Naive thymus-derived CD4-positive, alpha-beta T cell (primary cell): ENCODE measurements at regions not wholly inside any gene's neighbourhood (a gene's known extent, or its start where the extent isn't known, plus 50 kb on each side); places are given as distances from the start of the nearest gene placed in this dataset.

ENCODE experiments used
- ATAC-seq: fragments of 150-1000 bp; cut with Tn5 transposase; 2 replicates; pipeline ENCODE4 v1.10.0; 2021; ENCODE audit warnings: mild to moderate bottlenecking, moderate library complexity
- CTCF ChIA-PET: fragments of 350-600 bp; sonication (Branson Sonifier 250); formaldehyde crosslinking; loops from one replicate; lab custom pipeline; 2021; ENCODE audit warnings: antibody characterized with exemption; lab: Charles Lee
- POLR2A ChIA-PET: fragments of 350-600 bp; sonication (Branson Sonifier 250); formaldehyde crosslinking; loops from one replicate; lab custom pipeline; 2021; ENCODE audit warnings: antibody characterized with exemption, inconsistent platforms; lab: Charles Lee
- DNase-seq, 9 donors: peaks; one replicate each; pipeline versions ENCODE4 v3.0.0 to v3.0.0-alpha.2; 2020 to 2022; ENCODE audit warnings: mixed read lengths in 1 of 9
- H3K27ac ChIP-seq: one replicate; pipeline ENCODE4 v1.7.0; 2013; ENCODE audit warnings: mild to moderate bottlenecking, low read depth, low read length, moderate library complexity
- H3K27me3 ChIP-seq, 2 donors: one replicate each; pipeline ENCODE4 v1.7.0; 2013; ENCODE audit warnings: low read length in 2 of 2, mild to moderate bottlenecking in 2 of 2, moderate library complexity in 2 of 2; ENCODE audit not compliant: control insufficient read depth in 2 of 2, insufficient read depth in 2 of 2
- H3K36me3 ChIP-seq, 3 experiments: 1 replicate in 2 of 3; 2 replicates in 1 of 3; pipeline ENCODE4 v1.7.0; 2013; ENCODE audit warnings: low read length in 3 of 3, mild to moderate bottlenecking in 3 of 3, moderate library complexity in 1 of 3; ENCODE audit not compliant: insufficient read depth in 3 of 3, control insufficient read depth in 2 of 3
- H3K4me1 ChIP-seq, 2 donors: one replicate each; pipeline ENCODE4 v1.7.0; 2013; ENCODE audit warnings: low read length in 2 of 2, mild to moderate bottlenecking in 2 of 2, moderate library complexity in 1 of 2; ENCODE audit not compliant: control insufficient read depth in 2 of 2, insufficient read depth in 2 of 2
- H3K4me3 ChIP-seq: 2 replicates; pipeline ENCODE4 v1.7.0; 2013; ENCODE audit warnings: mild to moderate bottlenecking, low read length
- H3K9me3 ChIP-seq, 3 experiments: 1 replicate in 2 of 3; 2 replicates in 1 of 3; pipeline ENCODE4 v1.7.0; 2013; ENCODE audit warnings: low read length in 3 of 3; ENCODE audit not compliant: control insufficient read depth in 2 of 3
- H3K27ac Mint-ChIP-seq, 9 donors: one replicate each; pipeline ENCODE4 v1.8.0; 2020 to 2022; ENCODE audit warnings: mixed read lengths in 9 of 9, mild to moderate bottlenecking in 8 of 9, moderate library complexity in 5 of 9, inconsistent platforms in 2 of 9
- H3K27me3 Mint-ChIP-seq, 5 donors: one replicate each; pipeline ENCODE4 v1.8.0; 2021 to 2022; ENCODE audit warnings: mixed read lengths in 5 of 5, mild to moderate bottlenecking in 1 of 5
- H3K36me3 Mint-ChIP-seq, 5 donors: one replicate each; pipeline ENCODE4 v1.8.0; 2020 to 2022; ENCODE audit warnings: mixed read lengths in 5 of 5, mild to moderate bottlenecking in 3 of 5, inconsistent platforms in 1 of 5
- H3K4me1 Mint-ChIP-seq, 7 donors: one replicate each; pipeline ENCODE4 v1.8.0; 2020 to 2022; ENCODE audit warnings: mixed read lengths in 7 of 7, mild to moderate bottlenecking in 3 of 7, inconsistent platforms in 1 of 7
- H3K4me3 Mint-ChIP-seq, 10 donors: one replicate each; pipeline ENCODE4 v1.8.0; 2020 to 2022; ENCODE audit warnings: mild to moderate bottlenecking in 10 of 10, mixed read lengths in 10 of 10, moderate library complexity in 6 of 10, inconsistent platforms in 2 of 10
- H3K9me3 Mint-ChIP-seq, 11 donors: one replicate each; pipeline ENCODE4 v1.8.0; 2020 to 2022; ENCODE audit warnings: mixed read lengths in 11 of 11, mild to moderate bottlenecking in 4 of 11, inconsistent platforms in 1 of 11, moderate library complexity in 1 of 11
- intact Hi-C, 2 donors: fragments of 100-400 bp; cut with micrococcal nuclease; formaldehyde crosslinking; loops; one replicate each; pipeline ENCODE4 v1.15.1; 2023

DNA sequence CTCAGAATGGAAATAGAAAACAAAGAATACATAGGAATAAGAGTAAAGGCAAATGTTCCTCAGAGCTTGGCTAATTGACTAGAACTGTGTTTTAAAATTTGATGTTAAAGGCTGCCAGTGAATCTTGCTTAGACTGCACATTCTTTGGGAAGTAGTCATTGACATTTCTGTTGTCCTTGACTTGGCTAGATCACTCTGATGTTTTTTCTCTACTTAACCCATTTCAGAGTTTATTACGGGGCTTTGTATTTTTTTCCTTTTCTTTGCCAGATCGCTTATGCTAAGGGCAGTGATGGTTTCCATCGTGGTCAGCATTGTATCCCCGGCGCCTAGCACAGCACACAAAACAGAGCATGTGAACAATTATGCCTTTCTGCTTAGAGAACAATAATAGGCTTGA lies 1126.7 kb upstream of the CDH9 start:
- ChIA-PET POLR2A (no interaction called here), CTCF (no interaction called here)
- Mint-ChIP-seq H3K36me3 (no peaks in the 10 kb centered on the region), H3K27ac (no peak overlapping the region), H3K4me3 (no peak overlapping the region), H3K9me3 (peaks cover 3 to 21% (median 6%) of the 10 kb centered on the region in 11 donors), H3K4me1 (no peaks in the 10 kb centered on the region), H3K27me3 (no peaks in the 10 kb centered on the region)
- intact Hi-C loops = no loop called here
- DNase-seq (no peak), ATAC-seq (no peak)
- Histone ChIP-seq H3K27me3 (no peaks in the 10 kb centered on the region), H3K4me1 (no peaks in the 10 kb centered on the region), H3K27ac (no peak overlapping the region), H3K4me3 (no peak overlapping the region), H3K36me3 (no peaks in the 10 kb centered on the region), H3K9me3 (no peaks in the 10 kb centered on the region)

DNA sequence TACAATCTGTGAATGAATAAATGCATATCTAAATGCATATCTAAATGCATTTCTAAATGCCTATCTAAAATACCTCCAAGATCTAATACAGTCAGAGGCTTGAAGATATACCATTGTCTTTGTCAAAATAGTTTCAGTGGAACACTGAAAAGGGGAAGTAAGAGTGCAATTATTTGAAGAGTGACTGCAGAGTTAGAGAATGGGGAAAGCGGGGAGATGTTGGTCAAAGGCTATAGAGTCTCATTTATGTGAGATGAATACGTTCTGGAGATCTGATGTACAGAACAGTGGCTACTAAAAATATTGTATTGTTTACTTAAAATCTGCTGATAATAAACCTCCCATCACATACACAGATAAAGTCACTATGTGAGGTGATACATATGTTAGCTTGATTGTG lies 1126.2 kb upstream of the CDH9 start:
- ATAC-seq (no peak), DNase-seq (no peak)
- Histone ChIP-seq H3K27ac (no peak overlapping the region), H3K9me3 (no peaks in the 10 kb centered on the region), H3K27me3 (no peaks in the 10 kb centered on the region), H3K4me3 (no peak overlapping the region), H3K4me1 (no peaks in the 10 kb centered on the region), H3K36me3 (no peaks in the 10 kb centered on the region)
- no peak overlapping the region for H3K27ac Mint-ChIP-seq
- intact Hi-C loops = no loop called here
- H3K27me3 Mint-ChIP-seq = no peaks in the 10 kb centered on the region
- H3K36me3 Mint-ChIP-seq = no peaks in the 10 kb centered on the region
- H3K4me3 Mint-ChIP-seq = no peak overlapping the region
- H3K9me3 Mint-ChIP-seq = peaks cover 4 to 25% (median 8%) of the 10 kb centered on the region in 11 donors
- H3K4me1 Mint-ChIP-seq = no peaks in the 10 kb centered on the region
- POLR2A ChIA-PET = no interaction called here
- CTCF ChIA-PET = no interaction called here

DNA sequence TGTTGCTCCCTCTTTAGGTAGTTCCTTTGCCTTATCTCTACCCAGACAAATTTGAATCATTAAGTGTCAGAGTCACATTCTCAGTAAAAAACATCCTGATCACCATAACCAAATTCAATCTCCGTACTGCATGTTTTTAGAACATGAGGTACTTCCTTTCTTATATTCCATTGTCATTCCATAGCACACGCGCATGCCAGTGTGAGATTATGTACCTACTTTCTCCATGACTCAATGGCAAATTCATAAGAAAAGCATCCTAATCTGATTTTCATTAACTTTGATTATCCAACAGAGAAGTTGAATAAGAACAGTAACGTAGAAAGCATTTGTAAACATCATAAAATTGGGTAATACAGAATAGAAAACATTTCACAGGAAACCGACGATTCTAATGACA lies 1118.6 kb upstream of the CDH9 start:
- Mint-ChIP-seq H3K36me3 (peaks cover 0 to 4% (median 0%) of the 10 kb centered on the region in 5 donors), H3K4me3 (no peak overlapping the region), H3K4me1 (no peaks in the 10 kb centered on the region), H3K27me3 (no peaks in the 10 kb centered on the region), H3K9me3 (peaks cover 3 to 31% (median 8%) of the 10 kb centered on the region in 11 donors), H3K27ac (no peak overlapping the region)
- Histone ChIP-seq H3K4me3 (no peak overlapping the region), H3K9me3 (no peaks in the 10 kb centered on the region), H3K36me3 (no peaks in the 10 kb centered on the region), H3K27me3 (no peaks in the 10 kb centered on the region), H3K27ac (no peak overlapping the region), H3K4me1 (no peaks in the 10 kb centered on the region)
- ChIA-PET CTCF (no interaction called here), POLR2A (no interaction called here)
- intact Hi-C loops = no loop called here
- no peak for ATAC-seq
- no peak for DNase-seq

DNA sequence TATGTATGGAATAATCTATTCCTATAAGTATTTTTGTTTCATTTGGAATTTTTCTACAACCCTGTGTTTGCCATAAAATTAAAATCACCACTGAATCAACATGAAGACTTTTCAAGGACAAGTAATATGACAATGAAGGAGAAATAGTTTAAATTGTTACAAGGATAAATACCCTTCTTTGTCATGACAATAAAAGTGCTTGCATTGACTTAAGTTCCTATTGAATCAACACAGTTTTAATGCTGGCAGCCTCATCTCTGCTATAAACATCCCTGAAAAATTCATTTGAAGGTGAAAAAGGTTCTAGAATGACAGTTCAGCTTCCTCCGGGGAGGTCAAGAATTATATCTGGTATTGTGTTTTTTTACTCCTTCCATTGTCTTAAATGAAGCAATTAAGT lies 1105.1 kb upstream of the CDH9 start:
- Mint-ChIP-seq H3K36me3 (no peaks in the 10 kb centered on the region), H3K4me3 (no peak overlapping the region), H3K27me3 (no peaks in the 10 kb centered on the region), H3K9me3 (peaks cover 4 to 24% (median 13%) of the 10 kb centered on the region in 11 donors), H3K27ac (no peak overlapping the region), H3K4me1 (no peaks in the 10 kb centered on the region)
- POLR2A ChIA-PET = no interaction called here
- ATAC-seq (no peak), DNase-seq (no peak)
- Histone ChIP-seq H3K27ac (no peak overlapping the region), H3K9me3 (no peaks in the 10 kb centered on the region), H3K36me3 (no peaks in the 10 kb centered on the region), H3K27me3 (no peaks in the 10 kb centered on the region), H3K4me3 (no peak overlapping the region), H3K4me1 (no peaks in the 10 kb centered on the region)
- intact Hi-C loops = no loop called here
- CTCF ChIA-PET = no interaction called here

DNA sequence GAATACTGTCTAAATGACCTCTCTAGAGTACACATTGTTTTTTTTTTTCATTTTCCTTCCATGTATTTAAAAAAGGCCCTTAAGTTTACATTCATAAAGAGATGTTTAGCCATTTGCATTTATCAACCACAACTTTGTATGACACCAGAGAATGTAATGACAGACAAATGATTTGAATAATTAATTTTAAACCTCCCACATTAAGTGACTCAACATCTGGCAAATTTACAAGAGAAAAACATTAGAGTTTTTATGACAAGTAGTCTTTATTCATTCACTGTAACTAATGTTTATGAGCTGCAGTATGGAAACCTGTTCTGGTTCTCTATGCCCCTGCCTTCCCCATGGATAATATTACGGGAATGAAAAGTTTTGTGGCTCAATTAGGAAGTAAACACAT lies 1093.8 kb upstream of the CDH9 start:
- no peaks in the 10 kb centered on the region for H3K9me3 ChIP-seq
- no peak overlapping the region for H3K4me3 ChIP-seq
- Mint-ChIP-seq H3K4me1 (no peaks in the 10 kb centered on the region), H3K27me3 (no peaks in the 10 kb centered on the region), H3K36me3 (no peaks in the 10 kb centered on the region), H3K27ac (no peak overlapping the region), H3K9me3 (peaks cover 3 to 24% (median 8%) of the 10 kb centered on the region in 11 donors), H3K4me3 (no peak overlapping the region)
- intact Hi-C loops = no loop called here
- DNase-seq = no peak
- no peak for ATAC-seq
- no peaks in the 10 kb centered on the region for H3K4me1 ChIP-seq
- H3K27ac ChIP-seq = no peak overlapping the region
- CTCF ChIA-PET = no interaction called here
- H3K27me3 ChIP-seq = no peaks in the 10 kb centered on the region
- no peaks in the 10 kb centered on the region for H3K36me3 ChIP-seq
- POLR2A ChIA-PET = no interaction called here

DNA sequence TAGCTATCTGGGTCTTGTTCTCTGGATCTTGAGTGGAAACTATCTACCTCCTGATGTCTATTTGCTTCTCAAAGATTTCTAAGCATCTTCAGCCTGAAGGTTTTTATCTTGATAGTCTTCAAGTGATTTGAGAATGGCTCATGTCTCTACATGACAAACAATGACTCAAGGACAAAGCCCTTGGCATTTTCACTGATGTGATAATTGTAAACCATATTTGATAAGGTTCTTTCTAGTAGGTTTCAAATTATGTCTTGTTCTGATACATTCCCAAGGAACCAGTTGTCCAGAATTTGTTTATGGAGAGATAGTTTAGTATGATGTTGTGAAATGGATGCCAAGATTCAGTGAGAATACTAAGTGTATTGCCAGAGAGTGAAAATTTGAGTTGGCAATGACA lies 1079.3 kb upstream of the CDH9 start:
- Mint-ChIP-seq H3K4me3 (no peak overlapping the region), H3K4me1 (no peaks in the 10 kb centered on the region), H3K27me3 (no peaks in the 10 kb centered on the region), H3K36me3 (peaks cover 0 to 5% (median 0%) of the 10 kb centered on the region in 5 donors), H3K27ac (no peak overlapping the region), H3K9me3 (peaks cover 3 to 32% (median 13%) of the 10 kb centered on the region in 11 donors)
- no peak for ATAC-seq
- Histone ChIP-seq H3K9me3 (no peaks in the 10 kb centered on the region), H3K27ac (no peak overlapping the region), H3K4me3 (no peak overlapping the region), H3K4me1 (no peaks in the 10 kb centered on the region), H3K27me3 (no peaks in the 10 kb centered on the region), H3K36me3 (no peaks in the 10 kb centered on the region)
- ChIA-PET CTCF (no interaction called here), POLR2A (no interaction called here)
- no peak for DNase-seq
- intact Hi-C loops = no loop called here

DNA sequence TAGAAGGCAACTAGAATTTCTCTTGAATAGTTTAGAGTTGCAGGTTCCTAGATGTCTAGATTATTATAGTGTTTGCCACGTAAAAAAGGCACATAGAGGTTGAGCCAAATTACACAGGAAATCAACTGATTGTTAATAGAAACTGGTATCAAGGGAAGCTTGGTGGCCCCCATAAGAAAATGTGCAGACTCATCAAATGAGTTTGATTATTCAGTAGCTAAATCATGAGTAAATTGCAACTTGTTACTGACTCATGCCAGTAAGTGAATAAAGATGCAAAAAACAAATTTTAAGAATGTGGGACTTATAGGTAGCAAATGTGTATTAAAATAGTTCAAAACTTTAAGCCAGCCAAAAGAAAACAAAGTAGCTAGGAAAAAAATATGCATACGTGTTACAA lies 1078.9 kb upstream of the CDH9 start:
- Histone ChIP-seq H3K4me3 (no peak overlapping the region), H3K27ac (no peak overlapping the region), H3K4me1 (no peaks in the 10 kb centered on the region), H3K36me3 (no peaks in the 10 kb centered on the region), H3K9me3 (no peaks in the 10 kb centered on the region), H3K27me3 (no peaks in the 10 kb centered on the region)
- H3K4me3 Mint-ChIP-seq = no peak overlapping the region
- no peak for DNase-seq
- H3K36me3 Mint-ChIP-seq = peaks cover 0 to 5% (median 0%) of the 10 kb centered on the region in 5 donors
- H3K4me1 Mint-ChIP-seq = no peaks in the 10 kb centered on the region
- intact Hi-C loops = no loop called here
- ChIA-PET POLR2A (no interaction called here), CTCF (no interaction called here)
- no peak overlapping the region for H3K27ac Mint-ChIP-seq
- peaks cover 3 to 31% (median 13%) of the 10 kb centered on the region in 11 donors for H3K9me3 Mint-ChIP-seq
- H3K27me3 Mint-ChIP-seq = no peaks in the 10 kb centered on the region
- ATAC-seq = no peak
